ENCODE measurements at regions not wholly inside any gene's neighbourhood (a gene's known extent, or its start where the extent isn't known, plus 50 kb on each side); places are given as distances from the start of the nearest gene placed in this dataset.
"Not testable (repeated sequence)": the region's sequence is repeated elsewhere in the genome, so short reads cannot be mapped to it uniquely, and the experiment has no call there.

- DNase-seq (ENCODE audit: low spot score, unreplicated experiment): no peak
- H3K4me1 Mint-ChIP-seq (ENCODE audit: low read depth): no peaks in the 10 kb centered on the region
- no peaks in the 10 kb centered on the region for H3K9me3 Mint-ChIP-seq (ENCODE audit: low read depth)
- no peak overlapping the region for H3K27ac Mint-ChIP-seq
- no peak overlapping the region for H3K4me3 Mint-ChIP-seq (ENCODE audit: low read depth)
- TF ChIP-seq CTCF (IDR thresholded peaks at IDR 0.05; ENCODE audit: unreplicated experiment): no peak
- H3K27me3 Mint-ChIP-seq: no peaks in the 10 kb centered on the region
- H3K36me3 Mint-ChIP-seq (ENCODE audit: insufficient read depth): no peaks in the 10 kb centered on the region
Measured at GRCh38 chr12:72995616-72996015, 723.4 kb downstream of the TRHDE start.

DNA sequence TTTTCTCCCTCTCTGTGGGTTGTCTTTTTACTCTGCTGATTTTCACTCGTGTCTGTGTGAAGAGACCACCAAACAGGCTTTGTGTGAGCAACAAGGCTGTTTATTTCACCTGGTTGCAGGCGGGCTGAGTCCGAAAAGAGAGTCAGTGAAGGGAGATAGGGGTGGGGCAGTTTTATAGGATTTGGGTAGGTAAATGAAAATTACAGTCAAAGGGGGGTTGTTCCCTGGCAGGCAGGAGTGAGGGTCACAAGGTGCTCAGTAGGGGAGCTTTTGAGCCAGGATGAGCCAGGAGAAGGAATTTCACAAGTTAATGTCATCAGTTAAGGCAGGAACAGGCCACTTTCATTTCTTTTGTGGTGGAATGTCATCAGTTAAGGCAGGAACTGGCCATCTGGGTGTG lies 729.6 kb downstream of the TRHDE start:
- H3K4me1 Mint-ChIP-seq (ENCODE audit: low read depth); H3K4me3 Mint-ChIP-seq (ENCODE audit: low read depth); H3K27me3 Mint-ChIP-seq; H3K36me3 Mint-ChIP-seq (ENCODE audit: insufficient read depth); DNase-seq (ENCODE audit: low spot score, unreplicated experiment); H3K9me3 Mint-ChIP-seq (ENCODE audit: low read depth); H3K27ac Mint-ChIP-seq: not testable (repeated sequence)

- not testable (repeated sequence) for H3K27ac Mint-ChIP-seq; H3K9me3 Mint-ChIP-seq (ENCODE audit: low read depth); H3K27me3 Mint-ChIP-seq; H3K4me1 Mint-ChIP-seq (ENCODE audit: low read depth); DNase-seq (ENCODE audit: low spot score, unreplicated experiment); H3K36me3 Mint-ChIP-seq (ENCODE audit: insufficient read depth); H3K4me3 Mint-ChIP-seq (ENCODE audit: low read depth)
Measured at GRCh38 chr12:73002504-73002903, 730.3 kb downstream of the TRHDE start.

GRCh38 chr12:73009138-73009834 lies 737.1 kb downstream of the TRHDE start:
- not testable (repeated sequence) for H3K27me3 Mint-ChIP-seq; H3K4me1 Mint-ChIP-seq (ENCODE audit: low read depth); H3K27ac Mint-ChIP-seq; H3K36me3 Mint-ChIP-seq (ENCODE audit: insufficient read depth); H3K4me3 Mint-ChIP-seq (ENCODE audit: low read depth); DNase-seq (ENCODE audit: low spot score, unreplicated experiment)
- H3K9me3 Mint-ChIP-seq (ENCODE audit: low read depth): peaks cover 22% of the 10 kb centered on the region

GRCh38 chr12:73017981-73018380 lies 745.8 kb downstream of the TRHDE start:
- Mint-ChIP-seq H3K9me3 (ENCODE audit: low read depth) (no peaks in the 10 kb centered on the region), H3K4me3 (ENCODE audit: low read depth) (no peak overlapping the region), H3K36me3 (ENCODE audit: insufficient read depth) (no peaks in the 10 kb centered on the region), H3K27ac (no peak overlapping the region), H3K27me3 (no peaks in the 10 kb centered on the region), H3K4me1 (ENCODE audit: low read depth) (no peaks in the 10 kb centered on the region)
- DNase-seq (ENCODE audit: low spot score, unreplicated experiment): no peak
- no peak for TF ChIP-seq CTCF (IDR thresholded peaks at IDR 0.05; ENCODE audit: unreplicated experiment)

DNA sequence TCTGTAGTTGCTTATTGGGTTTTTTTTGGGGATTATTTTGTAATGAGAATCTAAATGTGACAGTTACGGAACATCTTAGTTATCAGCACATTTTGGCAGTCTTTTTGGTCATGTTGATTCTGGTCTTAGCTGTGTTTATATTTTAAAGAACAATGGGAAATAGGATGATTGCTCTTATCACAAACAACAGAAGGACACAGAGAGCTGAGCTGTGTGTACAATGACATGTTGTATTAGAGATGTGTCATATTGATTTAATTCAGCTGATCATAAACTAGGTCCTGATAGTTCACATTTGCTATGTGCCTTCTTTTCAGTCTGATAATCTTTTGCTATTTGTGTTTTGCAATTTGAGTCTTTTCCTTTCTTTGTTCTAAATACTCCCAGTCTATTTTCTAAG lies 781.7 kb downstream of the TRHDE start:
- Mint-ChIP-seq H3K9me3 (ENCODE audit: low read depth) (peaks cover 6% of the 10 kb centered on the region), H3K36me3 (ENCODE audit: insufficient read depth) (no peaks in the 10 kb centered on the region), H3K4me1 (ENCODE audit: low read depth) (no peaks in the 10 kb centered on the region), H3K4me3 (ENCODE audit: low read depth) (no peak overlapping the region), H3K27ac (no peak overlapping the region), H3K27me3 (no peaks in the 10 kb centered on the region)
- no peak for DNase-seq (ENCODE audit: low spot score, unreplicated experiment)
- TF ChIP-seq CTCF (IDR thresholded peaks at IDR 0.05; ENCODE audit: unreplicated experiment): no peak

- no peak for DNase-seq (ENCODE audit: low spot score, unreplicated experiment)
- no peaks in the 10 kb centered on the region for H3K36me3 Mint-ChIP-seq (ENCODE audit: insufficient read depth)
- no peak for TF ChIP-seq CTCF (IDR thresholded peaks at IDR 0.05; ENCODE audit: unreplicated experiment)
- H3K27ac Mint-ChIP-seq: no peak overlapping the region
- H3K9me3 Mint-ChIP-seq (ENCODE audit: low read depth): peaks cover 15% of the 10 kb centered on the region
- no peak overlapping the region for H3K4me3 Mint-ChIP-seq (ENCODE audit: low read depth)
- H3K4me1 Mint-ChIP-seq (ENCODE audit: low read depth): no peaks in the 10 kb centered on the region
- H3K27me3 Mint-ChIP-seq: no peaks in the 10 kb centered on the region
Measured at GRCh38 chr12:73057428-73057827, 785.3 kb downstream of the TRHDE start.

All from progenitor cell of endocrine pancreas (in vitro differentiated cells).